Heart left ventricle (tissue), 13 donors: ENCODE measurements at regions not wholly inside any gene's neighbourhood (a gene's known extent, or its start where the extent isn't known, plus 50 kb on each side); places are given as distances from the start of the nearest gene placed in this dataset.

ENCODE experiments used
- POLR2A ChIP-seq, 2 donors: fragments of 450-650 bp; IDR thresholded peaks; one replicate each; pipeline ENCODE4 v1.6.1; 2017; ENCODE audit warnings: antibody characterized with exemption in 2 of 2, mild to moderate bottlenecking in 2 of 2, moderate library complexity in 2 of 2
- TF ChIP-seq, protein P1 (sequence below), 12 donors: fragments of 200-600 bp; sonication (generic) in 4 of 12; IDR thresholded peaks; one replicate each; pipeline versions ENCODE4 v1.5.0 to v1.8.0; 2018 to 2022; ENCODE audit warnings: antibody characterized with exemption in 12 of 12, mild to moderate bottlenecking in 5 of 12
- donor health status: ischemic (EF 13 %, LVEDD 7.1; RV severe dilation, severe dysfunction).
- donor health status: DM: no; HTN: yes; CAD: no.
- donor health status: DM: no; HTN: no; CAD: no.
- donor health status: ischemic (EF 25% LVEDD 6.9; RV normal size, moderate dysfunction).
- donor health status: ischemic (EF 25% LVEDD 5.7; RV mildly dilated, moderate dysfunction).
- donor health status: ischemic (EF 35%, LVEDD 5.7; RV mildly dilated, moderate dysfunction).
- donor health status: nonischemic (EF 11% LVEDD 7.7; RV severe dilation, severe dysfunction).
- donor health status: DM: yes; HTN: yes; CAD: no.
- donor health status: PGD.
- donor health status: ischemic (EF 29% LVEDD 5.4; RV normal size, mild dysfunction).
- donor health status: nonischemic (EF 23%, LVEDD 6.1; RV moderate dilation, normal function).

DNA sequence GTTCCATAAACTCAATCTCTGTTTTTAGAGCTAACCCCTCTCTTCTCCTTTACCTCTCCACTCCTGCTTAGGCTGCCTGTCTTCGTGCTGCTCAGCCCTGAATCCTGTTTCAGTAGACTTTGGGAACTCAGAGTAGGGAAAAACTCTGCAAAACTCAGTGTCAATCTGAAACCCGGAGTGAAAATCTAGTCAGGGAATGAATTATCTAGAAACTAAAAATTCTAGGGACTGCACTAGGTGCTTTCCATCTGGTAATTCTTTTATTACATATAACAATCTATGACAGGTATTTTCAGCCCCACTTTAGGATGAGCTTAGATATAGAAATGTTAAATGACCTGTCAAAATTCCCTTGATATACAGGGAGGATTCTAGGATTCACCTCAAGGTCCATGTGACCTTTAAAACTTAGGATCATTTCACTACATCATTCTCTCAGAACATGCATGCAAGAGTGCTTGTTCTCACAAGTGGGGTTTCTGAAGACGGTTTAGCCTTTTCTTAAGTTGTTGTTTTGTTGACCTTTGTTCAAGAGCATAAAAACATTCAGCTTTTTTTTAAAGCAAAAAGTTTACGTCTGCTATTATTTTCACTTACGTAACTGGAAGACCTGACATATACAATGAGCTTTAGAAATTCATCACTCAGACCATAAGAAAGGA lies 108.2 kb upstream of the MBNL1 start:
- TF ChIP-seq, protein P1, sequence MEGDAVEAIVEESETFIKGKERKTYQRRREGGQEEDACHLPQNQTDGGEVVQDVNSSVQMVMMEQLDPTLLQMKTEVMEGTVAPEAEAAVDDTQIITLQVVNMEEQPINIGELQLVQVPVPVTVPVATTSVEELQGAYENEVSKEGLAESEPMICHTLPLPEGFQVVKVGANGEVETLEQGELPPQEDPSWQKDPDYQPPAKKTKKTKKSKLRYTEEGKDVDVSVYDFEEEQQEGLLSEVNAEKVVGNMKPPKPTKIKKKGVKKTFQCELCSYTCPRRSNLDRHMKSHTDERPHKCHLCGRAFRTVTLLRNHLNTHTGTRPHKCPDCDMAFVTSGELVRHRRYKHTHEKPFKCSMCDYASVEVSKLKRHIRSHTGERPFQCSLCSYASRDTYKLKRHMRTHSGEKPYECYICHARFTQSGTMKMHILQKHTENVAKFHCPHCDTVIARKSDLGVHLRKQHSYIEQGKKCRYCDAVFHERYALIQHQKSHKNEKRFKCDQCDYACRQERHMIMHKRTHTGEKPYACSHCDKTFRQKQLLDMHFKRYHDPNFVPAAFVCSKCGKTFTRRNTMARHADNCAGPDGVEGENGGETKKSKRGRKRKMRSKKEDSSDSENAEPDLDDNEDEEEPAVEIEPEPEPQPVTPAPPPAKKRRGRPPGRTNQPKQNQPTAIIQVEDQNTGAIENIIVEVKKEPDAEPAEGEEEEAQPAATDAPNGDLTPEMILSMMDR (IDR thresholded peaks at IDR 0.05), result no peak
- no peak for TF ChIP-seq POLR2A (IDR thresholded peaks at IDR 0.05)
